NCI-H82 treated with DMSO at 0.1 percent for 48 hours (cell line): ENCODE measurements at regions not wholly inside any gene's neighbourhood (a gene's known extent, or its start where the extent isn't known, plus 50 kb on each side); places are given as distances from the start of the nearest gene placed in this dataset.
"Not testable (repeated sequence)": the region's sequence is repeated elsewhere in the genome, so short reads cannot be mapped to it uniquely, and the experiment has no call there.

Source experiments
- DNase-seq: peaks from one replicate; lab custom pipeline; 2025; ENCODE audit not compliant: unreplicated experiment; lab: John Stamatoyannopoulos, UW

GRCh38 chr13:69108486-69108885 lies 999.1 kb upstream of the ATXN8OS start:
- no peak for DNase-seq

DNA sequence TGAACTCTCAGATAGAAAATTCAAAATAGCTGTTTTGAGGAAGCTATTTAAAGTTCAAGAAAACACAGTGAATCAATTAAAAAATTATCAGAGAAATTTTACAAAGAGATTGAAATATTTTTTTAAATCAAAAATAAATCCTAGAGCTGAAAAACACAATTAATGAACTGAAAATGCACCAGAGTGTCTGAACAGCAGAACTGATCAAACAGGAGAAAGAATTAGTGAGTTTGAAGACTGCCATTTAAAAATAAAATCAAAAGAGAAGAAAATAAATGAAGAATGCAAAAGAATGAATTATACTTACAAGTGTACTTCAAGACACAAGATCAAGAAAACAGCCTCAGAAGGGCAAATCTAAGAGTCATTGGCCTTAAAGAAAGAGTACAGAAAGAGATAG lies 1000.2 kb upstream of the ATXN8OS start:
- no peak for DNase-seq

- DNase-seq = no peak
Observed at GRCh38 chr13:69101841-69102240, 1005.8 kb upstream of the ATXN8OS start.

GRCh38 chr13:69094485-69094884 lies 1013.1 kb upstream of the ATXN8OS start:
- DNase-seq = peak; percentile 89

DNA sequence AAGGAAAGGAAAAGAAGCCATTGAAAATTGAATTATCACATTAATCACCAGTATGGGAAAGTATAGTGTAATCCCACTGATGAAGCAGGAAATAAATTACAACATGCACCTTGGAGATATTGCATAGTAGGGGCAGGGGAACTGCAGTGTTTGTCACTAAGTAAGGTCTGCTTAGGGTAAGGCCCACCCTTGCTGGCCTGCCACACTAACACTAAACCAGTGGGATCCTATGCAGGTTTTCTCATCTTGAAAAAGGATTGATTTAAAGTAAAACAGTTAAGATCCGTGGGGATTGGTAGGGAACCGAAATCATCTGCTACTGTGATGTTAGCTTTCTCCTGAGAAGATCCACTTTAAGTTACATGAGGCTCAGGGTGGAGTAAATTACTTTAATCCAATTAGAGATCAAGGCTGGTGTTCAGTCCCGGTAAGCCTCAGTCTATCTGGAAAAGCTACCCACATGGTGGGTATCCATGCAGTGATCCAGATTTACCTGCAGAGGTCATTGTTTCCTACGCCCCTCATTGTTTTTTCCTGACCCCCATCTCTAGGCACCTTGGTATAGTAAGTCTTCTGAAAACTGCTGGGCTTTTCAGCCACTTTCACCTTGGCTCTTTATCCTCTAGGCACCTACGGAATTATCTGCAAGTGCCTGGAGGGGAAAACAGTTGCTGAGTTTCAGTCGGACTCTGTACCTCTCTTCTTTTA lies 1014.9 kb upstream of the ATXN8OS start:
- DNase-seq = peak; percentile 98

GRCh38 chr13:69077267-69077666 lies 1030.4 kb upstream of the ATXN8OS start:
- no peak for DNase-seq

- no peak for DNase-seq
Observed at GRCh38 chr13:69069554-69070133, 1038.0 kb upstream of the ATXN8OS start.

DNA sequence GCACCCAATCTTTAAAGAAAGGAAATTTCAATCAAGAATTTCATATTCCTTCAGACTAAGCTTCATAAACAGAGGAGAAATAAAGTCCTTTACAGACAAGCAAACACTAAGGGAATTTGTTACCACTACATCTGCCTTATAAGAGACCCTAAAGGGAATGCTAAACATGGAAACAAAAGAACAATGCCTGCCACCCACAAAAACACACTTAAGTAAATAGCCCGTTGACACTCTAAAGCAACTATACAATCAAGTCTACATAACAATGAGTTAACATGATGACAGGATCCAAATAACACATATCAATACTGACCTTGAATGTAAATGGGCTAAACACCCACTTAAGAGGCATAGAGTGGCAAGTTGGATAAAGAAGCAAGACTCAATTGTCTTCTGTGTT lies 1056.9 kb upstream of the ATXN8OS start:
- DNase-seq = no peak

- DNase-seq = no peak
Observed at GRCh38 chr13:69044629-69045028, 1063.0 kb upstream of the ATXN8OS start.

- DNase-seq = no peak
Observed at GRCh38 chr13:69040898-69041297, 1066.7 kb upstream of the ATXN8OS start.

DNA sequence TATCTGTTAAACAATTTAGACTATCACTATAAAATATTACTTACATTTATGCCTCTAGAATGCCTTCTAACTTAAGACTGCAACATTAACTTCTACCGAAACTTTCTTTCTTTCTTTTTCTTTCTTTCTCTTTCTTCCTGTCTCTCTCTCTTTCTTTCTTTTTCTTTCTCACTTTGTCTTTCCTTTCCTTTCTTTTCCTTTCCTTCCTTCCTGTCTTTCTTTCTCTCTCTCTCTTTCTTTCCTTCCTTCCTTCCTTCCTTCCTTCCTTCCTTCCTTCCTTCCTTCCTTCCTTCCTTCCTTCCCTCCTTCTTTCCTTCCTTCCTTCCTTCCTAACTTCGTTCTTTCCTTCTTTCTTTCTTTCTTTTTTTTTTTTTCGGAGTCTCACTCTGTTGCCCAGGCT lies 1071.9 kb upstream of the ATXN8OS start:
- no peak for DNase-seq

- DNase-seq = no peak
Observed at GRCh38 chr13:69028936-69029335, 1078.7 kb upstream of the ATXN8OS start.

DNA sequence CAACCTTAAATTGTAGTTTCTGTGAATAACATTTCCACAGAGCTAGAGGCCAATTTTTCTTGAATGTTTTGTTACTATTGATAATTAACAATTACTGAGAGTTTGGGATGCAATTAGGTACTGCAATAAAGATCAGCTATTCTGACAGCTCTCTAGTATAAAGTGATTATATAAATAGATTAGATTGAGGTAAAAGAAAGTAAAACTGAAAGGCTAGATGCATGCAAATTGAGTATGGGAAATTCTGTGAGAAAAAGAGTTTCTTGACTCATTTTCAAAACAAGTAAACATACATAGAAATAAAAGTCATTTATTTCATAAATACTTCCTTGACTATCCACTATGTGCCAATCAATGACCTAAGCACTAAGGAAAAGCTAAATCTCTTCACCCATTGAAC lies 1087.5 kb upstream of the ATXN8OS start:
- DNase-seq = no peak

DNA sequence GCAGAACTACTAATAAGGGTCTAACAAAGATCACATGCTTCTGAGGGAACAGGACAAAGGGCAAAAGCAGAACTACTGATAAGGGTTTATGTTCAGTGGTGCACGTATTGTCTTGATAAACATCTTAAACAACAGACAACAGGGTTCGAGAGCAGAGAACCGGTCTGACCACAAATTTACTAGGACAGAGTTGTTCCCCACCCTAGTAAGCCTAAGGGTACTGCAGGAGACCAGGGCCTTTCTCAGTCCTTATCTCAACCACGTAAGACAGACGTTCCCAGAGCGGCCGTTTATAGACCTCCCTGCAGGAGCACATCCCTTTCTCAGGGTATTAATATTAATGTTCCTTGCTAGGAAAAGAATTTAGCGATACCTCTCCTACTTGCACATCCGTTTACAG lies 1089.5 kb upstream of the ATXN8OS start:
- DNase-seq = not testable (repeated sequence)

DNA sequence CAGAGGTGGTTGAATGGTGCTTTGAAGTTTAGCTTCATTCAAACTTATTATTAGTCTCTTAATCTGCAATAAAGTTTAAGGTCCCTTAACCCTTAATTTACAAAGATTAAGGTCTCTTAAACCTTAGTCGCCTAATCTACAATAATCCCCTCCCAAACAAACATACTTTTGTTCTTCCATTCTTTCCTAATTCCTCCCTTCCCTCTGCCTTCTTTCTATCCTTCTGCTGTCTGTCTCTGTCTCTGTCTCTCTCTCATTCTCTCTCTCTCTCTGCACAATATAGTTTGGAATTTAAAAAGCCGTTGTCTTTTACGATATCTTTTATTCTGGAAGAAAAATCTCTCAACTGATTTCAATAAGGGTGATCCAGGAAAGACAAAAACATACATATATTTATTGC lies 1096.8 kb upstream of the ATXN8OS start:
- DNase-seq = peak; percentile 24

- DNase-seq = no peak
Observed at GRCh38 chr13:69008499-69008898, 1099.1 kb upstream of the ATXN8OS start.

DNA sequence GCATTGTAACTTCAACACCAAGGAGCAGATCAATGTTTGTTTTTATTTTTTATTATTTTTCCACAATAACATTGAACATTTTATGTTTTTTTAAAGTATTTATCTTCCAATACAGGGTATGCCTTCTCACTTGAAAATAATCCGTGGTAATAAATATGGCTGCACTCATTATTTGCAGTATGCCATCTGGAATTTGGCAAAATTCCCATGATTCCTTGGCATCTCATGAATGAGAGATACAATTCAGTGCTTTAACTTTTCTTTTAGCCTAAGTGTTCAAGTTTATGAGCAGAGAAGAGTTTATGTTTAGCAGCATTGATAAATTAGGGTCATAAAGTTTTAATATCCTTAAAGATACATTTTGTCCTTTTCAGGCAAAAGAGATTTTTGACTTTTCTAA lies 1109.6 kb upstream of the ATXN8OS start:
- no peak for DNase-seq

DNA sequence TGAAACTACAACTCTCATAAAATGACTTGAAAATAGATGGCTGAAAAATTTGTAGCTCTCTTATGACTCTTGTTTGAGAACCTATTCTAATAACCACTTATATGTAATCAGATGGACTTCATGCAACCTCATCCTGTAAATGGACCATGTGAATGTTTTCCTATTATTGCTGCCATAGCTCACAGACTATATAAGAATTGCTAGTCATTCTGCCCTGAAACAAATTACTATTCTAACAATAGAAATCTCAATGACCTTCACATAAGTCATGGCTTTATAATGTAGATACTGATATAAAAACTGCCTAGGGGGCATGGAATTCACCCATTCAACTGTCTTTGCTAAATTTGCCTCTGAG lies 1111.0 kb upstream of the ATXN8OS start:
- no peak for DNase-seq

GRCh38 chr13:68995972-68996667 lies 1111.5 kb upstream of the ATXN8OS start:
- no peak for DNase-seq

DNA sequence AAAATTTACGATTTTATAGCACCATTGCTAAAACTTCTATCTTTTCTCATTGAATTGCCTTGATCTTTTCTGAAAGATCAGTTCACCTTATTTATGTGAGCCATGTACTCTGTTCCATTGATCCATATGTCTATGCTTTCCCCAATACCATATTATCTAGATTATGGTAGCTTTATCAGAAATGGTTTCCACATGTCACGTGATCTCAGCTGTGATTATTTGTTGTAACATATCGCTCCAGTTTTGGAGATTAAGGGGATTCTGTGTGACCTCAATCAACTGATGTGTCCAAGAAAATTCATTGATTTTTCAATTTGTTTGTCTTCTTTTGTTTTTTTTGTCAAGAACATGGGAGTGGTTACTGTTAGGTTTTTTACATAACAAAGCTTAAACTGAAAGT lies 1114.5 kb upstream of the ATXN8OS start:
- DNase-seq = no peak

DNA sequence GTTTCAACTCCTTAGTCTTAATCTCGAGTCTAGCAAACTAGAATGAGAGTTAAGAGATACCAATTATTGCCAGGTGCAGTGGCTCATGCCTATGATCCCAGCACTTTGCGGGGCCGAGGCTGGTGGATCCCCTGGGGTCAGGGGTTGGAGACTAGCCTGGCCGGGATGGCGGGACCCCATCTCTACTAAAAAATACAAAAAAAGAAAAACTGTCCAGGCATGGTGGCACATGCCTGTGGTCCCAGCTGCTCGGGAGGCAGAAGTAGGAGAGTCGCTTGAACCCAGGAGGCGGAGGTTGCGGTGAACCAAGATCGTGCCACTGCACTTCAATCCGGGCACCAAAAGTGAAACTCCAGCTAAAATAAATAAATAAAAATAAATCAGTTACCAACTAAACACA lies 1119.5 kb upstream of the ATXN8OS start:
- DNase-seq = no peak

DNA sequence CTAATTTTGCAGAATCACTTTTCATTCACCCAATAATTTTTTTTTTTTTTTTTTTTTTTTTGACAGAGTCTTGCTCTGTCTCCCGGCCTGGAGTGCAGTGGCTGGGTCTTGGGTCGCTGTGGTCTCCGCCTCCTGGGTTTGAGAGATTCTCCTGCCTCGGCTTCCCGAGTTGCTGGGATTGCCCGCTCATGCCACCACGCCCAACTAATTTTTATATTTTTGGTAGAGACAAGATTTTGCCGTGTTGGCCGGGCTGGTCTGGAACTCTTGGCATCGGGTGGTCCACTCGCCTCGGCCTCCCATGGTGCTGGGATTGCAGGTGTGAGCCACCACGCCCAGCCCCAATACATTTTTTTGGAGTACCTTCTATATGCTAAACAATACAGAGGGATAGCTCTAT lies 1120.0 kb upstream of the ATXN8OS start:
- DNase-seq = no peak
